Skeletal muscle cell (primary cell): ENCODE measurements at regions not wholly inside any gene's neighbourhood (a gene's known extent, or its start where the extent isn't known, plus 50 kb on each side); places are given as distances from the start of the nearest gene placed in this dataset.
"Not testable (repeated sequence)": the region's sequence is repeated elsewhere in the genome, so short reads cannot be mapped to it uniquely, and the experiment has no call there.

Experiments used
- DNase-seq: peaks from one replicate; pipeline ENCODE4 v3.0.0-alpha.2; 2010; ENCODE audit warnings: low read depth
- H3K4me3 ChIP-seq: 2 replicates; pipeline ENCODE4 v1.5.1; 2011; ENCODE audit warnings: low read depth, mild to moderate bottlenecking, control low read depth, low read length, moderate library complexity

GRCh38 chr2:87194254-87194999, 172.8 kb upstream of the PLGLB1 start:
- DNase-seq, H3K4me3 ChIP-seq: not testable (repeated sequence)

DNA sequence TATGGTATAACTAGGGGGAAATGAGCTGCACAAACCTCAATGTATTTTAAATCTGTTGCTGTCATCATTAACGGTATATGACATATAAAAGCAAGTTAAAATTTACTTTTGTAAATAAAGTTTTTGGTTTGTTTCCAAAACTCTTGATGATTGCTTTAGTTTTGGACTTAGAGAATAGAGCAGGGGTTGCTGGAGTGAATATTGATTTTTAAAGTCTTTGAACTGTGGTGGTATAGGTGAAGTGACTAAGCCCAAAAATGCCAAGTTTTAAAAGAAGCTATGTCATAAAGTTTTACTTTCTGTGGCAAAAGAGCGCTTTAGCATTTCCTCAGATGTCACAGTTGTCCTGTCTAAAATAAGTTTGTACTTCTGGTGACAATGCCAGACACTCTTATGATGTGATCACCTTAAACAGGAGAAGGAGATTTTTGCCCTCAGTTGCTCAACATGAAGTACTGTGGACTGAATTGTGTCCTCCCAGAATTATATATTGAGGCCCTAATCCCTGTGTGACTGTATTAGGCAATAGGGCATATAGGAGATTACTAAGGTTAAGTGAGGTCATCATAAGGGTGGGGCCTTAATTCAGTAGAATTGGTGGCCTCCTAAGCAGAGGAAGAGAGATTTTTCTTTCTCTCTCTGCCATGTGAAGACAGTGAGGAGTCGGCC, 175.2 kb upstream of the PLGLB1 start:
- DNase-seq, H3K4me3 ChIP-seq: not testable (repeated sequence)

GRCh38 chr2:87198422-87198821, 176.8 kb upstream of the PLGLB1 start:
- H3K4me3 ChIP-seq, DNase-seq: not testable (repeated sequence)

GRCh38 chr2:87199228-87199627, 177.6 kb upstream of the PLGLB1 start:
- DNase-seq, H3K4me3 ChIP-seq: not testable (repeated sequence)

DNA sequence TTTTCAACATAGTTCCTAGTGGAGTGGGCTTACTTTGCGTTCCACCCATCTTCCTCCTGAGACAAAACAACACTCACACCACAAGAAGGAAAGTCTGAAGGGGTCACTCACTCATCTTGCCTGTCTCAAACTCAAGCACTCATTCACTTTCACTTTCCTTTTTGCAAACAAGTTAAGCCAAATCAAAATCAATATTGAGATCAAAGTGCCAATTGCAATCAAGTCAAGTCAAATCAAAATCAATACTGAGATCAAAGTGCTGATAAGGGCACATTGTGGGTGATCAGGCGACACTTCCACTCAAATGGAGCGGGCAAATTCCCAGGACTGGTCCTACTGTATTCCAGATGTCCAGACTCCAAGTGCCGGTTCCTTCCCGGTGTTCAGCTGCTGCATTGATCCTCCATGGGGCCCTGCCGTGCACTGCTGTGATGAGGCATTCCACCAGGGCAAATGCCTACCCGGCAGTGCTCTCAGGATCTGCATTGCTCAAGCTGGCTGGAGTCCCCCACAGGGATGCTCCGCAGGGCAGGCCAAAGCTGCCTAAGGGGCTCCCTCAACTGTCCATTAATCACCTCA, 183.0 kb upstream of the PLGLB1 start:
- DNase-seq, H3K4me3 ChIP-seq: not testable (repeated sequence)

DNA sequence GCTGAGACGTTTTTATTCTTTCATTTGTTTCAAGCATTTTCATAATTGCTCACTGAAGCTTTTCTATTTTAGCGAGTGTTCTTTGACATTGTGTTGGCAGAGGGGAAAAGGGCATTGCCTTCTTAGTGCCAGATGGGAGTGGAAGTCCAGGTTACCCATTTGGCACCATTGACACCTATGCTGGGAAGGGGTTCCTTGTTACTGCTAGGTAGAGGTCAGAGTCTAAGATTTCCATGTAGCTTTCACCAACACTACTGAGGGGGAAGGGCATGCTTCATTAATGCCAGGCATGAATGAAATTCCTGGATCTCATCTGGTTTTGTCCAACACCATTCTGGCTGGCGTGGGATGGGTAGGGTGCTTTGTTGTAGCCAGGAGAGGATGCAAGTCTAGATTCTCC, 191.3 kb upstream of the PLGLB1 start:
- H3K4me3 ChIP-seq, DNase-seq: not testable (repeated sequence)

DNA sequence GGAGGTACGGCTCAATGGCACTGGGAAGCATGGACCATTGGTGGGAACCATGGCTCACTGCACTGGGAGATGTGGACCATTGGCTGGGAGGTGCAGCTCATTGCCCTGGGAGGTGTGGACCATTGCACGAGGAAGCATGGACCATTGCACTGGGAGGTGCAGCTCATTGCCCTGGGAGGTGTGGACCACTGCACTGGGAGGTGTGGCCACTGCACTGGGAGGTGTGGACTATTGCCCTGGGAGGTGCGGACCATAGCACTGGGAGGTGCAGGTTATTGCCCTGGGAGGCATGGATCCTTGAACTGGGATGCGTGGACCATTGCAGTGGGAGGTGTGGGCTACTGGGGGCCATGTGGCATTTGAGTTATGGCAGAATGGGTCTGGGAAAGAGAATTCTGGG, 195.4 kb upstream of the PLGLB1 start:
- not testable (repeated sequence) for DNase-seq

GRCh38 chr2:87217741-87218410, 196.2 kb upstream of the PLGLB1 start:
- not testable (repeated sequence) for DNase-seq

More for the DNA sequence above, 195.4 kb upstream of the PLGLB1 start:
- H3K4me3 ChIP-seq, result not testable (repeated sequence)

GRCh38 chr2:87220651-87221050, 199.0 kb upstream of the PLGLB1 start:
- not testable (repeated sequence) for DNase-seq, H3K4me3 ChIP-seq

More at GRCh38 chr2:87217741-87218410, 196.2 kb upstream of the PLGLB1 start:
- not testable (repeated sequence) for H3K4me3 ChIP-seq

DNA sequence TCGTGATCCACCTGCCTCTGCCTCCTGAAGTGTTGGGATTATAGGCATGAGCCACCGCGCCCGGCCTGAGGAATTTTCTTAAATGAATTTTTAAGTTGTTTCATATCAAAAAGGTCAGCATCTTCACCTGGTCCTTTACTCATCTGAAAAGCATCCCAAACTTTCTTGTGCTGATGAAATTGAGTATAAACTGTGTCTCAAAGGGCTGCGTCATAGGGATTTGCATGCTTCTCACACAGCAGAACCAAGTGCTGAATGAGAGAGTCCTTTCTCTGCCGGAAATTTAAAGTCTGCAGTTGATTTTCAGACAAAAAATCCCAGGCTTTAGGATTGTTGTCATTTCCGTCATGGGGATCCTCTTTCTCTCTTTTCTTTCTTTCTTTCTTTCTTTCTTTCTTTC, 200.5 kb upstream of the PLGLB1 start:
- H3K4me3 ChIP-seq, result not testable (repeated sequence)
- peak; percentile 29 for DNase-seq

GRCh38 chr2:87223873-87224272, 202.2 kb upstream of the PLGLB1 start:
- not testable (repeated sequence) for H3K4me3 ChIP-seq, DNase-seq

DNA sequence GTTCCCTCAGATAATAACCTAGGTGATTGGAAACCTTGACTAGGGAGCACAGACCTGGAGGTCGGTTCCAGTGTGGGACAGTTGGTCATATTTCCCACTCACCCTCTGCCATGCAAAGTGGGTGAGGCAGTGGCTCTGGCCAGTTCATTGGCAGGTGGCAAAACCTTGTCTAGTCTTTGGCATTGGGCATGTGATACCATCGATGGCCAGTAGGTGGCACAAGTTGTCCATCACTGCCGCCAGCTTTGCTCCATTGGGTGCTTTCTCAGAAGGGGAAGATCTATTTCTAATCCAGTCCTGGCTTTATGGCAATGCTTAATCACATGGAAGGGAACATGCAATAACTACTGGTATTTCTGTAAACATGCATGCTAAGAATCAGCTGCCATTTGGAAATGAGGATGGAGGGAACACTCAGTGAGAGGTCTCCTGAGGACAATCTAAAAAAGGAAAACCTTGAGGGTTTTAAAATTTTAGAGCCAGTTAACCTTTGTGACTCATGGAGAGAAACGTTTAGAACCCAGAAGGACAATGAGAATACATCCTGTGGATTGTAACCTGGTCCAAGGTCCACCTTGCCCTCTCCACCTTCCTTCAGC, 207.5 kb upstream of the PLGLB1 start:
- H3K4me3 ChIP-seq, result not testable (repeated sequence)
- DNase-seq, result peak; percentile 5

DNA sequence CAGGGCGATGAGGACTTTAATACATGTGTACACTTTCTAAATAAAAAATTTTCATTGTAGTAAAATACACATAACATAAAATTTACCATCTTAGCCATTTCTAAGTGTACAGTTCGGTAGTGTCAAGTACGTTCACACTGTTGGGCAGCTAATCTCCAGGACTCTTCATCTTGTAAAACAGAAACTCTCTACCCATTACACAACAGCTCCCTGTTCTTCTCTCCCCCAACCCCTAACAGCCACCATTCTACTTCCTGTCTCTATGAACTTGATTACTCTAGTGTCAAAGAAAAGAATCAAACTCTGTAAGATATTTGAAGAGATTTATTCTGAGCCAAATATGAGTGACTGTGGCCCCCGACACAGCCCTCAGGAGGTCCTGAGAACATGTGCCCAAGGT, 208.3 kb upstream of the PLGLB1 start:
- not testable (repeated sequence) for DNase-seq, H3K4me3 ChIP-seq

GRCh38 chr2:87235333-87235981, 213.8 kb upstream of the PLGLB1 start:
- not testable (repeated sequence) for DNase-seq, H3K4me3 ChIP-seq

GRCh38 chr2:87237570-87238336, 216.1 kb upstream of the PLGLB1 start:
- not testable (repeated sequence) for DNase-seq, H3K4me3 ChIP-seq

DNA sequence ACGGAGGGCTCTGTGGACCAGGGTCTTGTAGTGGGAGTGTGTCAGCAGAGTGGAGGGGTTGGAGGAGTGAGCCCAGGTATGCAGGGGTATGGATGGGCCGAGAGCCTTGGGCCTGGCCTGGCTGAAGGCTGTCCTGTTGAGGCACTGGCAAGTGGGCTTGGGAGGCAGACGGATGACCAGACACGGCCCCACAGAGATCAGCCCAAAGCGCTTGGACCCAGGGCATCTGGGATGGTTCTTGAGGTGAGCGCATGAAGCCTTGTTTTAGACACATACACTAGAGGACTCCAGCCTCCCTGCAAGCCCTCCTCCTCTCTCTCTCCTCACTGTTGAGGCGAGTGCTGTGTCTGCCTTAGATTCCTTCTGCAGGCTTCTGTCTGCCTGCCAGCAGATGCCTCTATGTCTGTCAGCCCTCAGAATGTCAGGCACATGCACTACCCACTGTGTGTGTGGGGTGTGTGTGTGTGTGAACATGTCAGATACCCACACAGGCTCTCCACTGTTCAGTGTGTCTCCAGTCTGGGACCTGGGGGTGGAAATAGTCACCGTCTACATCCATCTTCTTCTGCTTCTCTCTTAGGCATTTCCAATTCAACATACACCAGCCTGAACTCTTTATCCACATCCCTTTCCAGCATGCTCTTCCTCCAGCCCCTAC, 218.0 kb upstream of the PLGLB1 start:
- H3K4me3 ChIP-seq, DNase-seq: not testable (repeated sequence)

- DNase-seq, H3K4me3 ChIP-seq: not testable (repeated sequence)
Measured at GRCh38 chr2:87246066-87246717, 224.5 kb upstream of the PLGLB1 start.
